Rectal smooth muscle tissue (tissue), 1 donor: ENCODE measurements at regions not wholly inside any gene's neighbourhood (a gene's known extent, or its start where the extent isn't known, plus 50 kb on each side); places are given as distances from the start of the nearest gene placed in this dataset.

Source experiments
- H3K27ac ChIP-seq: one replicate; pipeline ENCODE4 v1.7.0; 2013; ENCODE audit warnings: low read depth, low read length, inconsistent platforms
- H3K27me3 ChIP-seq: one replicate; pipeline ENCODE4 v1.7.0; 2013; ENCODE audit warnings: low read length; ENCODE audit not compliant: control insufficient read depth, insufficient read depth
- H3K36me3 ChIP-seq: one replicate; pipeline ENCODE4 v1.7.0; 2013; ENCODE audit warnings: low read length; ENCODE audit not compliant: control insufficient read depth, insufficient read depth
- H3K4me1 ChIP-seq: one replicate; pipeline ENCODE4 v1.7.0; 2013; ENCODE audit warnings: low read length; ENCODE audit not compliant: control insufficient read depth, insufficient read depth
- H3K4me3 ChIP-seq: one replicate; pipeline ENCODE4 v1.7.0; 2013; ENCODE audit warnings: low read length
- H3K9ac ChIP-seq: one replicate; pipeline ENCODE4 v1.7.0; 2013; ENCODE audit warnings: low read length

- H3K4me3 ChIP-seq = no peak overlapping the region
Observed at GRCh38 chr11:8340296-8340695, 76.6 kb upstream of the LMO1 start.

GRCh38 chr11:8339592-8340022, 75.9 kb upstream of the LMO1 start:
- no peak overlapping the region for H3K4me3 ChIP-seq
- no peaks in the 10 kb centered on the region for H3K36me3 ChIP-seq
- H3K27ac ChIP-seq = no peak overlapping the region
- H3K9ac ChIP-seq = no peak overlapping the region
- H3K4me1 ChIP-seq = no peaks in the 10 kb centered on the region
- no peaks in the 10 kb centered on the region for H3K27me3 ChIP-seq

More at GRCh38 chr11:8340296-8340695, 76.6 kb upstream of the LMO1 start:
- no peak overlapping the region for H3K27ac ChIP-seq
- H3K4me1 ChIP-seq = no peaks in the 10 kb centered on the region
- no peaks in the 10 kb centered on the region for H3K27me3 ChIP-seq
- H3K9ac ChIP-seq = no peak overlapping the region
- no peaks in the 10 kb centered on the region for H3K36me3 ChIP-seq

DNA sequence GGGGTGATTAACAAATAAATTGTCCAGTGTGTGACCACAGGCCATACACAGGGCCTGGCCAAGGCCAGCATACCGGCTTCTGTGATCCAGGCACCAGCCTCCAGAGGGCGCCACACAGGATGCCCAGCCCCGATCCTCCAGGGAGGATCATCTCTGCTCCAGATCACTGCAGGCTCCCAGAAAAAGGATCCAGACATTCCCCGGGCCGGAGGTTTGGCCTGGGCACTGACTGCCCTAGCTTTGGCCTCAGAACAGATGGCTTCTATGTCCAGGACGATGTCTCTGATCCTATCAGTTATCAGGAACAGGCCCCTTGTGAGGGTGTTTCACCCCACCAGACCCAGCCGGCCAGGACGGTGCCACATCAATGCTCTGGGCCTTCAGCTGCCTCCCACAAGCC, 74.5 kb upstream of the LMO1 start:
- Histone ChIP-seq H3K27me3 (no peaks in the 10 kb centered on the region), H3K4me1 (no peaks in the 10 kb centered on the region), H3K27ac (no peak overlapping the region), H3K4me3 (no peak overlapping the region), H3K9ac (no peak overlapping the region), H3K36me3 (no peaks in the 10 kb centered on the region)

DNA sequence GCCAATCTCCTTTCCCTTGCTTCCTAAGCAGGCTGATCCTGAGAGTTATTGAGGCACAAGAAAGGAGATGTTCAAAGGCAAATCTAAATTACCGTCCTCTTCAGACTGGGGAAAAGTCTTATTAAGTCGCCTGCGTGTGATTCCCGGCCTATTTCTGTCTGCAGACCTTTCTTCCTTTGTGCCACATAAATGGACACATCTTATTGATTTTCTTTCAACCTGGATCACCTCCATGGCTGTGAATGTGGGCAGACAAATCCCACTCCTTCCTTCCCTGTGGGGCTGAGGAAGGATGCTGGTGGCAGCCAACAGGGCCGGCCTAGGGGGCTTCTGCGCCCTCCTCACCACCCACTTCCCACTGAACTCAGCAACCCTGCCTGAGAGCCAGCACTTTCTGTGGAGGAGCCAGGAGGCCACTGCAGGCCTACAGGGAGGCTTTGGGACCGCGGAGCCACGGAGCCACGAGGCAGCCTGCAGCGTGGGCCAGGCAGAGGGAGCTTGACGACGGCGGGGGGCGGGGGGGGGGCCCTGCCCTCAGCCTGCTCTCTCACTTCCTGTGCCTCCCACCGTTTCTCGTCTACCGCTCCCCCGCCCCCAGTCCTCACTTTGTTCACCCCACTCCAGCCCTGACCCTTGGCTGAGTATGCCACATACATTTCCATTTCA, 73.6 kb upstream of the LMO1 start:
- Histone ChIP-seq H3K9ac (no peak overlapping the region), H3K36me3 (no peaks in the 10 kb centered on the region), H3K4me3 (no peak overlapping the region), H3K4me1 (no peaks in the 10 kb centered on the region), H3K27me3 (no peaks in the 10 kb centered on the region), H3K27ac (no peak overlapping the region)

DNA sequence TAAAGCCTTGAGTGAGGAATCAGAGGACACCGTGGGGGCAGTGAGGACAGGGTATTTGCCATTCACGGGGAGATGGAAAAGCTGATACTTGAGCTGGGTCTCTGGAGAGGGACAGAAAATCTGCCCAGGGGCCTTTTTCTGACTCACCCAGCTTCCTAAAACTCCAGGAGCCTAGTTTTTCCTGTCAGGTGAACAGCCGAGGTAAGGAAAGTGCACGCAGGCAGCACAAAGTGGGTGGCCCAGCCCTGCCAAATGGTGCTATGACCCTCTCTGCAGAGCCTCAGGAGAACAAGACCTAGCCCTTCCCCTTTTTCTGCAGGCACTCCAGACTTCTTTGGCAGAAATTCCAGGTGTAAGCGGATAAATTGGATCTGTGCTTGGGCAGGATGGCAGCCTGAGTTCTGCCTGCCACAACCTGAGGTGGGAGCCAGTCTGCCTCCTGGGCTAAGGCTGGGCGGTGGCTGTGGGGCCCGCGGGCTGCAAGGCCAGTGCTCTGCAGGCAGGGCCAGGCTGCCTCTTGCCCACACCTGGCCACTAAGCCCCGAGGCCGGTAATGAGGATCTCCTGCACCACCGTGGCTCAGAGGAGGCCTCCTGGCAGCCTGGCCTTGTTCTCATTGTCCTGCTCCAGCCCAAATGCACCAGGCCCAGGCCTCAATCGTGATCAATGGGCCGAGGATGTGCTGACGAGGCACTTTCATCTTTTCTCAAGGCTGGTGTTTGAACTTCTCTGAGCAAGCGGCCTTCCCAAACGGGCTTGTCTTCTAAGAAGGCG, 72.9 kb upstream of the LMO1 start:
- no peak overlapping the region for H3K4me3 ChIP-seq
- no peaks in the 10 kb centered on the region for H3K27me3 ChIP-seq
- no peaks in the 10 kb centered on the region for H3K36me3 ChIP-seq
- no peaks in the 10 kb centered on the region for H3K4me1 ChIP-seq
- H3K9ac ChIP-seq = no peak overlapping the region
- H3K27ac ChIP-seq = no peak overlapping the region

GRCh38 chr11:8335683-8336082, 72.0 kb upstream of the LMO1 start:
- H3K27me3 ChIP-seq = no peaks in the 10 kb centered on the region
- H3K4me1 ChIP-seq = no peaks in the 10 kb centered on the region
- H3K27ac ChIP-seq = no peak overlapping the region
- H3K9ac ChIP-seq = no peak overlapping the region
- no peak overlapping the region for H3K4me3 ChIP-seq
- no peaks in the 10 kb centered on the region for H3K36me3 ChIP-seq

- Histone ChIP-seq H3K4me3 (no peak overlapping the region), H3K4me1 (no peaks in the 10 kb centered on the region), H3K27ac (no peak overlapping the region)
Observed at GRCh38 chr11:8335186-8335585, 71.5 kb upstream of the LMO1 start.

GRCh38 chr11:8333811-8334401, 70.2 kb upstream of the LMO1 start:
- Histone ChIP-seq H3K27me3 (no peaks in the 10 kb centered on the region), H3K36me3 (no peaks in the 10 kb centered on the region), H3K9ac (no peak overlapping the region), H3K4me3 (no peak overlapping the region), H3K27ac (no peak overlapping the region), H3K4me1 (no peaks in the 10 kb centered on the region)

More at GRCh38 chr11:8335186-8335585, 71.5 kb upstream of the LMO1 start:
- H3K36me3 ChIP-seq = no peaks in the 10 kb centered on the region
- no peak overlapping the region for H3K9ac ChIP-seq
- no peaks in the 10 kb centered on the region for H3K27me3 ChIP-seq

GRCh38 chr11:8333376-8333775, 69.7 kb upstream of the LMO1 start:
- no peak overlapping the region for H3K4me3 ChIP-seq
- H3K9ac ChIP-seq = no peak overlapping the region
- no peaks in the 10 kb centered on the region for H3K36me3 ChIP-seq
- no peak overlapping the region for H3K27ac ChIP-seq
- no peaks in the 10 kb centered on the region for H3K4me1 ChIP-seq
- no peaks in the 10 kb centered on the region for H3K27me3 ChIP-seq

GRCh38 chr11:8332891-8333290, 69.2 kb upstream of the LMO1 start:
- H3K9ac ChIP-seq = no peak overlapping the region
- no peaks in the 10 kb centered on the region for H3K27me3 ChIP-seq
- H3K27ac ChIP-seq = no peak overlapping the region
- H3K36me3 ChIP-seq = no peaks in the 10 kb centered on the region
- H3K4me1 ChIP-seq = no peaks in the 10 kb centered on the region
- no peak overlapping the region for H3K4me3 ChIP-seq

DNA sequence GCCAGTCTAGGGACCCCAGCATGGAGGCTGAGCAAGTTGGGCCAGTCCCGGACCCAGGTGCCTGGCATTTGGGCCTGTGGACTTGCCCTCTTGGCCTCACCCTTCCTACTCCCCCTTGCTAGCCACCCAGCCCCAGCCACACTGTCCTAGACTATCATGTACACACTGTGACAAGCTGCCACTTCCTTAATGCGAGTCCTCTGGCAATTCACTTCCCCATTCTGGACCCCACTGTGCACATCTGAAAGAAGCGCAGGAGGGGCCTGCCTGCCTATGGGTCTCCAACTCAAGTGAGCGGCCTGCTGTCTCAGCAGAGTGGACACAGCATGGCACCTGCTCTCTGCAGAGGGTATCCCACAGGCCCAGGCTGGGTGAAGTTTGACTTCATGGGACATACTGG, 68.5 kb upstream of the LMO1 start:
- Histone ChIP-seq H3K4me1 (no peaks in the 10 kb centered on the region), H3K4me3 (no peak overlapping the region), H3K36me3 (no peaks in the 10 kb centered on the region), H3K27me3 (no peaks in the 10 kb centered on the region), H3K27ac (no peak overlapping the region), H3K9ac (no peak overlapping the region)

DNA sequence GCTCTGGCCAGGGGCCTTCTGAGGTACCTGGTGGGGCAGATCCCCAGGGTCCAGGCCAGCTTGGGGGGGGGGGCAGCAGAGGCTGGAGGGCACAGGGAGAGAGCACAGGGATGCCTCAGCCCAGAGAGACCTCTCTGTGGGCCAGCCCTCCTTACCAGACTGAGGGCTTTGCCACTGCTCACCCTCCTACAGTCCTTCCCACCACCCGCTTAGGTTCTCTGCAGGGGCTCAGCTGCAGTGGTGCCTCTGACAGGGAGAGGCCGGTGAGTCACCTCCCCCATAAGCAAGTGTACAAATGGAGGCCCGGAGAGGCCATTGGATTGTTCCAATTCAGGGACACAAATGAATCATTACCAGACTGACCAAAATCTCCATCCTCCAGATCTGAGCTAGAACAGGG, 68.1 kb upstream of the LMO1 start:
- no peak overlapping the region for H3K4me3 ChIP-seq
- H3K27me3 ChIP-seq = no peaks in the 10 kb centered on the region
- no peaks in the 10 kb centered on the region for H3K36me3 ChIP-seq
- H3K27ac ChIP-seq = no peak overlapping the region
- no peaks in the 10 kb centered on the region for H3K4me1 ChIP-seq
- H3K9ac ChIP-seq = no peak overlapping the region
